SK-N-SH treated with all-trans-retinoic acid at 6 μM for 48 hours (cell line): ENCODE measurements at regions not wholly inside any gene's neighbourhood (a gene's known extent, or its start where the extent isn't known, plus 50 kb on each side); places are given as distances from the start of the nearest gene placed in this dataset.

Experiments
- ARNTL ChIP-seq: fragments of 450-650 bp; formaldehyde crosslinking; IDR thresholded peaks from 2 replicates; pipeline ENCODE4 v1.5.0; 2020; ENCODE audit warnings: low read depth, mild to moderate bottlenecking, moderate library complexity, borderline replicate concordance
- BACH2 ChIP-seq: fragments of 250-450 bp; sonication (Bioruptor Pico); IDR thresholded peaks from 2 replicates; pipeline ENCODE4 v1.9.0; 2021; ENCODE audit warnings: mild to moderate bottlenecking, borderline replicate concordance
- SNAI2 ChIP-seq: fragments of 250-450 bp; sonication (Bioruptor Pico); IDR thresholded peaks from 2 replicates; pipeline ENCODE4 v1.5.0; 2020; ENCODE audit warnings: mild to moderate bottlenecking, moderate library complexity
- TCF4 ChIP-seq: fragments of 250-450 bp; sonication (Bioruptor Pico); IDR thresholded peaks from 2 replicates; pipeline ENCODE4 v1.8.0; 2021; ENCODE audit warnings: mild to moderate bottlenecking, moderate library complexity, borderline replicate concordance
- TOX ChIP-seq: fragments of 250-450 bp; sonication (Bioruptor Pico); IDR thresholded peaks from 2 replicates; pipeline ENCODE4 v1.8.0; 2021; ENCODE audit warnings: mild to moderate bottlenecking, moderate library complexity, borderline replicate concordance
- ZNF8 ChIP-seq: fragments of 450-650 bp; formaldehyde crosslinking; IDR thresholded peaks from 2 replicates; pipeline ENCODE4 v1.5.0; 2020; ENCODE audit warnings: mild to moderate bottlenecking, moderate library complexity
- TF ChIP-seq, protein P1 (sequence below): fragments of 250-450 bp; sonication (Bioruptor Pico); IDR thresholded peaks from 2 replicates; pipeline ENCODE4 v1.8.0; 2021; ENCODE audit warnings: low read depth, mild to moderate bottlenecking, moderate library complexity, borderline replicate concordance

DNA sequence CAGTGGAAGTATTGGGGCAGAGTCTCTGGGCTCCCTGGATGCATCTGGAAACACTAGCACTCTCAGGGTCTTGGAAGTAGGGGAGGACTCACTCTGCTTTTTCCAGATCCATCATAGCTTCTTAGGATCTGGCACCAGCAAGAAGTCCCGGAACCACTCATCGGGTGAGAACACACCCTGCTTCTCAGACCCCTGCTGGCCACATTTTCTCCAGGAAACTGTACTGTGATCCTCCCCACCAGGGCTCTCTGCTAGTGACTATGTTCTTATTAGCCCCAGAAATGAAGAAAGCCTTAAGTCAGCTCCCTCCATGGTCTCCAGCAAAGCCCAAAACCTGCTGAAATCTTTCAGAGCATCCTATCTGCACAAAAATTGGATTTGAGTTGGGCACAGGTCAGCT is 197.3 kb upstream of the GADL1 start:
- TF ChIP-seq ARNTL (CRISPR knock-in tag) (no peak), SNAI2 (no peak), BACH2 (CRISPR knock-in tag) (no peak), TCF4 (CRISPR knock-in tag) (no peak), TOX (CRISPR knock-in tag) (no peak), ZNF8 (CRISPR knock-in tag) (no peak)
- TF ChIP-seq, protein P1, sequence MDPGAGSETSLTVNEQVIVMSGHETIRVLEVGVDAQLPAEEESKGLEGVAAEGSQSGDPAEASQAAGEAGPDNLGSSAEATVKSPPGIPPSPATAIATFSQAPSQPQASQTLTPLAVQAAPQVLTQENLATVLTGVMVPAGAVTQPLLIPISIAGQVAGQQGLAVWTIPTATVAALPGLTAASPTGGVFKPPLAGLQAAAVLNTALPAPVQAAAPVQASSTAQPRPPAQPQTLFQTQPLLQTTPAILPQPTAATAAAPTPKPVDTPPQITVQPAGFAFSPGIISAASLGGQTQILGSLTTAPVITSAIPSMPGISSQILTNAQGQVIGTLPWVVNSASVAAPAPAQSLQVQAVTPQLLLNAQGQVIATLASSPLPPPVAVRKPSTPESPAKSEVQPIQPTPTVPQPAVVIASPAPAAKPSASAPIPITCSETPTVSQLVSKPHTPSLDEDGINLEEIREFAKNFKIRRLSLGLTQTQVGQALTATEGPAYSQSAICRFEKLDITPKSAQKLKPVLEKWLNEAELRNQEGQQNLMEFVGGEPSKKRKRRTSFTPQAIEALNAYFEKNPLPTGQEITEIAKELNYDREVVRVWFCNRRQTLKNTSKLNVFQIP (CRISPR knock-in tag), result no peak
